HEK293T (cell line): ENCODE measurements at regions not wholly inside any gene's neighbourhood (a gene's known extent, or its start where the extent isn't known, plus 50 kb on each side); places are given as distances from the start of the nearest gene placed in this dataset.

ENCODE experiments used
- ARNT ChIP-seq: fragments of 450-650 bp; IDR thresholded peaks from 2 replicates; pipeline ENCODE4 v1.6.1; 2017; ENCODE audit warnings: mild to moderate bottlenecking
- BHLHE40 ChIP-seq: fragments of 450-650 bp; IDR thresholded peaks from 2 replicates; pipeline ENCODE4 v1.6.1; 2016; ENCODE audit warnings: mild to moderate bottlenecking, moderate library complexity, borderline replicate concordance
- CTBP1 ChIP-seq: fragments of 450-650 bp; IDR thresholded peaks from 2 replicates; pipeline ENCODE4 v1.6.1; 2016; ENCODE audit warnings: borderline replicate concordance
- ELF4 ChIP-seq: fragments of 450-650 bp; IDR thresholded peaks from 2 replicates; pipeline ENCODE4 v1.6.1; 2017; ENCODE audit warnings: antibody characterized with exemption
- FOXA1 ChIP-seq: fragments of 450-650 bp; IDR thresholded peaks from 2 replicates; pipeline ENCODE4 v1.6.1; 2016; ENCODE audit warnings: mild to moderate bottlenecking
- FOXK2 ChIP-seq: fragments of 450-650 bp; IDR thresholded peaks from 2 replicates; pipeline ENCODE4 v1.6.1; 2016; ENCODE audit warnings: mild to moderate bottlenecking
- FOXM1 ChIP-seq: fragments of 450-650 bp; IDR thresholded peaks from 2 replicates; pipeline ENCODE4 v1.6.1; 2017; ENCODE audit warnings: mild to moderate bottlenecking, borderline replicate concordance
- HDGF ChIP-seq: fragments of 450-650 bp; IDR thresholded peaks from 2 replicates; pipeline ENCODE4 v1.6.1; 2017; ENCODE audit warnings: antibody characterized with exemption, borderline replicate concordance
- SP1 ChIP-seq: fragments of 450-650 bp; IDR thresholded peaks from 2 replicates; pipeline ENCODE4 v1.6.1; 2017
- SUZ12 ChIP-seq: fragments of 450-650 bp; IDR thresholded peaks from 2 replicates; pipeline ENCODE4 v1.6.1; 2016; ENCODE audit warnings: mild to moderate bottlenecking

GRCh38 chr9:26754509-26755164 is 138.0 kb downstream of the CAAP1 start:
- TF ChIP-seq SP1 (no peak), HDGF (no peak), ARNT (no peak), FOXM1 (no peak), SUZ12 (no peak), BHLHE40 (no peak), ELF4 (no peak), CTBP1 (no peak), FOXK2 (no peak), FOXA1 (no peak)
